Renal pelvis (tissue), 1 donor: ENCODE measurements at regions not wholly inside any gene's neighbourhood (a gene's known extent, or its start where the extent isn't known, plus 50 kb on each side); places are given as distances from the start of the nearest gene placed in this dataset.
A peak's percentile ranks its signal among the peaks of the same experiment; 100 is the strongest.

ENCODE experiments used
- DNase-seq: peaks from one replicate; pipeline ENCODE4 v3.0.0-alpha.2; 2013

DNA sequence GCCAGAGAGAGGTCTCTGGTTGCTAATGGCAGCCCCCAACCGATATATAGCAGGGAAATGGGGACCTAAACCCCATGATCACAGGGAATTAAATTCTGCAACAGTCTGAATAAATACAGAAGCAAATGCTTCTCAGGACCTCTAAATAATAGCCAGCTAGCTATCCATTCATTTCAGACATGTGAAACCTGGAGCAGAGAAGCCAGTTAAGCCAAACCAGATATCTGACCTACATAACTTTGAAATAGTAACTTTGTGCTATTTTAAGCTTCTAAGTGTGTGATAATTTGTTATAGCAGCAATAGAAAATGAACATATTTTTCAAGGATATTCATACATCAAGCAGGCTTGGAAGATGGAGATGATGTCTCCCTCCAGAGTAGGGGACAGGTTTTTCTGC is 1062.9 kb upstream of the CADM2 start:
- DNase-seq, result no peak

DNA sequence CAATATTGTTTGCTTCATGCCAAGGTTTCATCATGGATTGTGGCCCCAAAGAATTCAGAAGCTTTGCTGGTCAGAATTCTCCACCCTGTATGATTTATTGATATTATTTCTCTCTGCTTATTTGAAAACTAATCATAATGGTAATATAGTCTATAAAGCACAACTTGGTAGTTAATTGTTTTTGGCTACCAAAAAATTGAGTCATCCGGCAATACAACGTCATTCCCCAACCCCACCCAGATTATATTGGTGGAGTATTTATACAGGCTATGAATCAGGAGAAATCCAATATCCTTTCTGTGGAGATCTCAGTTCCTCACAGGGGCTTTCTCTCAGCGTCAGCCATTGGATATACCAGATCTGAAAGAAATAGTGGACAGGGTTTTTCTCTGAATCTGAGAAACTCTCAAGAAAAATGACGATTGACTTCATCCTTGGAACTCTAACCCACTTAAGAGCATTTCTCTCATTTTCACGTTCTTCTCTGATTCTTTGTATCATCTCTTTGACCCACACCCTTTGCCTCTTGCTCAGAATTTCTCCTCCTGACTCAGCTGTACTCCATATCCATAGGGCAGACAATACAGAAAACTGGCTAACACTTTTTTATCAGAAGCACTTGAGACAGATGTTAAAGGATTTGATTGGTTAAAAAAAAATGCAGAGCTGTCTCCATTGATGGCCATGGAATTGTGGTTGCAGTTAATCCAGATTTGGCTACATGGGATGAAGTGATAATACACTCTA is 1055.8 kb upstream of the CADM2 start:
- DNase-seq, result no peak

DNA sequence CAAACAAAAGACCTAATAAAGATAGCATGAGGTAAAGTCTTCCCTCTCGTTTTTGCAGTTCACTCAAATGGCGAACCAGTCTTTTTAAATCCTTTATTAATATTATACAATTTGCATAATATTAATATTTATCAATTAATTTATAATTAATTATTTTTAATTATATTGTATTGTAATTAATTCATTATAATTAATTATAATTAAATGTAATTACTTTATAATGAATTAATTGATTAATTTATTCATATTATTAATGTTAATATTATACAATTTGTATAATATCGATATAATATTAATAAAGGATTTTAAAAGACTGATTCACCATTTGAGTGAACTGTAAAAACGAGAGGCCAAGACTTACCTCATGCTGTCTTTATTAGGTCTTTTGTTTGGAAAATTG is 1045.4 kb upstream of the CADM2 start:
- DNase-seq, result no peak

DNA sequence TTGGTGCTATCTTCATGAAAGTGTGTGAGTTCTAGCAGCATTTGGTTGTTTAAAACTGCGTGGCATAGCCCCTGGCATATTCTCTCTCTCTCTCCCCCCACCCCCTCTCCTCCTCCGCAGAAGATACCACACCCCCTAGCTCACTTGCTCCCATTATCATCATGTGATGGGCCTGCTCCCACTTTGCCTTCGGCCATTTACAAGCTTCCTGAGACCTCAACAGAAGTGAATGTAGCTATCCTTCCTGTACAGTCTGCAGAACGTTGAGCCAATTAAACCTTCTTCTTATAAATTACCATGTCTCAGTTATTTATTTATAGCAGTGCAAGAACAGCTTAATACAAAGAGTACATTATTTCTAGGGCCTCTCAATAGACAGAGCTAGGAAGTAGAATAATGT is 1032.5 kb upstream of the CADM2 start:
- no peak for DNase-seq

DNA sequence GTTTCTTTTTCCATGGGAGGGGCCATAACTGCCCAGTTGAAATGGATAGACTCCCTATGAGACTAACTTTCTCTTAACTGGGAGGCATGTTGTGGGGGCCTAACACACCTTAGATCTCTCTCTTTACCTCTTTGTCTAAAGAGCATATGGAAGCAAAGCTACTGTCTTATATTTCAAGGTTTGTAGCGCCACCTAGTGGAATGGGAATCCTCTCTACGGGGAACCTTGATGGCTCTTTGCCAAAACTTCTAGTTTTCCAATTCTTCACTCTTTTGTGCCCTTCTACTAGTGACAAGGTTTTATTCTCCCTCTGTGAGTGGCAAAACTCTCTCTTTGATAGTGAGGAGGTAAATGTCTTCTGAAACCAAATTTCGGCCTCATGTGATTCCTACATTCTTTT is 1030.4 kb upstream of the CADM2 start:
- DNase-seq, result no peak

DNA sequence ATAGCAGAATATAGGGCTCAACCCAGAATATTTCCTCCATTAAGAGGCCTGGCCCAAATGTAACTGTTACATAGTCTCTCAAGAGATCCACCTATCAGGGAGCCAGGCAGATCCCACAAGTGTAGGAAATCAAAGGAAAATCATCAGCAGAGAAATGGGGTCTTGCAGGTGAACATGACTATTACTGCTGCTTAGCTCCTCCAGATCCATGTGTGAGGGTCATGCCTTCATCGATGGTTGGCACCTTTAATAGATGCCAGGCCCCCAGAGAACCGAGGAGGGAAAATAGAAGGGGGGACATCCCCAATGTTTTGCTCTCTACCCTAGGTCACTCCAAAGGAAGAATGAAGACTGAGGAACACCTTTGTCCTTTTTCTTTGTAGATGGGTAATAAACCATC is 1029.9 kb upstream of the CADM2 start:
- DNase-seq, result no peak

DNA sequence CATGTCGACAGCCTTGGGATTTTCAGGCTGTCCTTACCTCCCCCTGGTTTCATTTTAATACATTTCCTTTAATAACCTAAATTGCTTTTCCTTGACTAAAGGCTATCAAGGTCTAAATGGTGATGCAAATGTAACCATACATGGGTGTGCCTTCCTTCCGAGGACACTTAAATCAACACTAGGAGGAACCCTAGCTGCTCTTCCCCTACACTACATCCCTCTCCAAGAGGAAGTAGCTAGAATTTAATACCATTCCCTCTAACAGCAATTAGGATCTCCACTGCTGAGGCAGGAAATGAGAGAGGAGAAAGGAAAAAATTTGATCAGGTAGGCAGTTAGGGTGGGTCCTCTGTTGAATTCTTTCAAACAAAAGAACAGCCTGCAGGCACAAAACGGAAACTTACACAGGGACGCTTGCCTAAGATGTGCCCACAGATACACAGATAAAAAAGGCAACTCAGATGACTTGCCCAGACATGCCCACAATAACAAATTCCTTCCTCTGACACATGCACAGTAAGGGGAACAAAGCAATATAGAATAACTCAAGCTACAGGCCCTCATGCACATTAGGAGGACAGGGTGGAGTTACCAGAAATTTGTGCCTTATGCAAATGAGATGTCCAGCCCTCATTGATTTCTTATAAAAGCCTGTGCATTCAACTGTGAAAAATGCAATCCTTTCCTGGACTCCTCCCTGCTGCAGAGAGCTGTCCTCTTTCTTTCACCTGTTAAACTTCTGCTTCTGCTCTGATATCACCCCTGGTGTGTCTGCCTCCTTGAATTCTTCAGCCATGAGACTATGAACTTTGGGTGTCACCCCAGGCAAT is 1024.4 kb upstream of the CADM2 start:
- no peak for DNase-seq

DNA sequence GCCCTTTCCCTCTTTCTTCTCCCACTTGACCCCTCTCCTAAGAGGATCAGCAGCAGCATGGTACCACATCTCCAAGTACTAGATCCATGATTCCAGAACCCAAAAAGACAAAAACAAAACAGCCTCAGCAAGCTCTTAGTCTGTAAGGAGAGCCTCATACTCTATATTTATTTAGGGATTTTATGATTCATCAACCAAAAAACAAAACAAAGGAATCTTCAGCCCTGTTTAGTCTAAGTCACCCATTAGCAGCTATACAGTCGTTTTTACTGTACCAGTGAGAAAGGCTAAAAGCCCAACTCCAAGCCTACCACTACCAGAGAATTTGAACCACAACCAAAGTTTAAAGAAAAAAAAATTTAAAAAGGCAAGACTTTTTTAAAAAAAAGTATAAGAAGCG is 1020.3 kb upstream of the CADM2 start:
- DNase-seq, result no peak

DNA sequence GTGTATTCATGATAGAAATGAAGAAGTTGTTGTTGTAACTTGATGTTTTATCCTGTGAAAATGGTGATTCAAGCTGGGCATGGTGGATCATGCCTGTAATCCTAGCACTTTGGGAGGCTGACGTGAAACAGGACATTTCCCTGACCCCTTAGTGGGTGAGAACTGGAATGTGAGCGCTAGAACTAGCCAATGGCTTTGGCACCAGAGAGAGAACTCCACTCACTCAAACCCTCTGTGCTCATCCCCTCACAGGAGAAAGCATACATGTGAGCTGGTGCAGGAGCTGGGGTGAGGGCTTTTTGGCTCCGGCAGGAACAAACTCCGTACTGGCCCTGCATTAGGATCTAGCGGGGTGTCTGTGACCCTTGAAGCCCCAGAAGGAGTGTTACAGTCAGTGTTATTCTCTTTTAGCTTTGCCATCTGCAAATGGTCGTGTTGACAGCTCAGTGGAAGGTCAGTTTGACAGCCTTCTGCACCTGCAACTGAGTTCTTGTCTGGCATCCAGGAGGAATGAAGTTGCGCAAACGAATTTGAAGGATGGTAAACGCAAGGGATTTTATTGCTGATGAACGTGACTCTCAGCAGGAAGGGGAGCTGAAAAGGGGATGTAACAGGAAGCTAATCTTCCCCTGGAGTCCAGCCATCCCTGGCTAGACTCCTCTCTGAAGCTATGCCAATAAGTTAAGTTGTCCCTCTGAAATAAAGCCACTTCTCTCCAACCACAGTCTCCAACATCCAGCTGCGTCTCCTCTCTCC is 1016.6 kb upstream of the CADM2 start:
- no peak for DNase-seq

DNA sequence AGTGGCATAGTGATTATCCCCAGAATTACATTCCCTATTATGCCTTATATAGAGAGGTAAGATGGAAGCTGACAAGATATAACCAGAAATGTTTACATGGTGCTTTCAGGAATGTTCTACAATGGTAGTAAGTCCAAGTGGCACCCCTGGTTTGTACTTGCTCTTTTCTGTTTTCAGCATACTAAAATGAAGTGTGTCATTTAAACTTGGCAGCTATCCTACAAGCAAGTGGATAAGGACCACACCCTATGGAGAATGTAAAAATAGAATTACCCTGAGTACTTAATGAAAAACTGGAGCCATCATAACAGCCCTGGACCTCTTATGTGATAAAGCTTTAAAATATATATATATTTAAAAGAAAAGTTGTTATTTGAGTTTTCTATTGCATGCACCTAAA is 1012.7 kb upstream of the CADM2 start:
- DNase-seq, result no peak

DNA sequence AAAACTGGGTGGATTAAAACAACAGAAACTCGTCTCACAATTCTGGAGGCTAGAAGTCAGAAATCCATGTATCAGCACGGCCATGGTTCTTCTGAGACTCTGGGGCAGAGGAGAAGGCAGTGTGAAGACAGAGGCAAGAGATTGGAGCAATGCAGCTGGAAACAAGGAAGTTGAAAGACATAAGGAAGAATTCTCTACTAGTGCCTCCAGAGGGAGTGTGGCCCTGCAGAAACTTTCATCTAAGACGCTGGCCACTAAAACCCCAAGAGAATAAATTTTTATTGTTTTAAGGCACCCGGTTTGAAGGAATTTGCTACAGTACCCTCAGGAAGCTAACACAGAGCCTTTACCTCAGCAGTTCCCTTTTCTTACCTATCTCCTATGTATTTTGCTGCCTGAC is 1012.2 kb upstream of the CADM2 start:
- no peak for DNase-seq

DNA sequence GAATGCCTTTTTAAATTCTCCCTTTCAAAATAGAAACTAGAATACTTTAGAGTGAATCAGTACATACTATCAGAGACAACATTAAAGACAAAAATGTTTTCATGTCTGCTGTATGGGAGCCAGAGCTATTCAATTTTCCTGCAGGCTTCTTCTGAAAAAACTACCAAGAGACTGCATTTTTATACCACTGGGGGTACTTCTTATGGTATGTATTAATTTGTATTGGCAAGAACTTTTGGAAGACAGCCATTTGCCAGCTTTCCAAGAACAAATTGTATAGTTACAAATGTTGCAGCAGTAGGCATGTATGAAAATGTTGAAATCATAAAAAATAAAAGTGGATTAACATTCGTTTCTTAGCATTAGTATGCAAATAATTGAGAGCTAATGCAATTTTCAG is 1010.0 kb upstream of the CADM2 start:
- DNase-seq, result no peak

DNA sequence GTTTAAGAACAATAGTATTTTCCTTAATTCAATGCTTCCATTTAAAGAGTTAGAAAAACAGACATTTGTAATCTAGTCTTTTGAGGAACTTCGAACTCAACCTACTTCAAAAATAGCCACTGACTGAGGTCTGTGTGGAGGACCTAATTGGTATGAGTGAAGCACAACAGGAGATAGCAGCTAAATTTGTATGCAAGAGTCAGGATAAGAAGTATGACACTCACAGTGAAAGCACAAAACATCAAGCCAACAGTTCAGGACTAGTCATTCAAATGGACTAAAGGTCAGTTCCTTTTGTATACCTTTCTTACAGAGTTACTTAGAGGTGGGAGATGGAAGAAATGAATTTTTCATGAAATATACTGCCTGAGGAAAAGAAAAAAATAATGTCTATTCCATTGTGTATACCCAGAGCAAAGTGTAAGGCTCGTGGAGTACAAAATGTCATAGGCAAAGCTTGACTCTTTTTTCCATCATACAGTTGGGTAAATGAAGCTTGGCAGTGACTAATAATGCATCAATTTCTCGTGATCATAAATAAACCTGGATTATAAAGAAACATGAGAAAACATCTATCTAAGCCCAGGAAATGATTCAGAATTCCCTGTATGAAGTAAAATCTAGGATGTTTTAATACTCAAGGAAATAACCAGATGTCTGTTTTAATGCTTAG is 1005.2 kb upstream of the CADM2 start:
- DNase-seq, result no peak

DNA sequence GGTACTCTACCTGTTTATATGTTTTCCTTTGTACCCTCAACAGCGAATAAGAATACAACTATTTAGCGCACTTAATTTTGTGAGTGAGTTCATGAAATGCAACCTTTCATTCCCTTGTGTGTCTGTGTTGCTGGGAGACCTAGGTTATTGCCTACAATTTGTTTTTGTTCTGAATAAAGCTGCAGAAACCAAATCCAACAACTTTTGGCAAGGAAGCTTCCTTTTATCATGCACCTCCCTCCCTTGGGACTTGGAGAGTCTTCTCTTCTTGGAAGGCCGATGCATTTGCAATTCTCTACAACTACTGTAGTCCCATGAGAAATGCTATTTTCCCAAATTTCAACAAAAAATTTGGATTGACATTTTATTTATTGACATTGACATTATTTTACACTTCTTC is 1002.4 kb upstream of the CADM2 start:
- DNase-seq, result no peak

DNA sequence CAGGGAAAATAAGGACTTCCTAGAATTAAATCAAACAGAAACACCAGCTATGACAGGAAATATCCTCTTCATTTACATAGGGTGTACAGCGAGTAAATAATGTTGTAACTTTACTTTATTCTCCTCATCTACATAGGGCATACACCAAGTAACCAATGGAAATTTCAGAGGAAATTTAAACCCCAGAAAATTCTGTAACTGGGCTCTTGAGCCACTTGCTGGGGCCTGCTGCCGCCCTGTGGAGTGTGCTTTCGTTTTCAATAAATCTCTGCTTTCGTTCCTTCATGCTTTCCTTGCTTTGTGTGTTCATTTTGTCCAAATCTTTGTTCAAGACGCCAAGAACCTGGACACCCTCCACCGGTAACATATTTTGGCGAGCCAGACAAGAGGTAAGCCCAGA is 990.4 kb upstream of the CADM2 start:
- DNase-seq, result no peak

DNA sequence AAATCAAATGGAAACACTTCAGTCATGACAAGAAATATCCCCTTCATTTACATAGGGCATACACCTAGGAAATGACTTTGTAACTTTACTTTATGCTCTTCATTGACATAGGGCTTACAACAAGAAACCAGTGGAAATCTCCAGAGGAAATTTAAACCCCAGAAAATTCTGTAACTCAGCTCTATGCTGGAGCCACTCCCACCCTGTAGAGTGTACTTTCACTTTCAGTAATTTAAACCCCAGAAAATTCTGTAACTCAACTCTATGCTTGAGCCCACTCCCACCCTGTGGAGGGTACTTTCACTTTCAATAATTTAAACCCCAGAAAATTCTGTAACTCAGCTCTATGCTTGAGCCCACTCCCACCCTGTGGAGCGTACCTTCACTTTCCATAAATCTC is 987.1 kb upstream of the CADM2 start:
- DNase-seq, result no peak

DNA sequence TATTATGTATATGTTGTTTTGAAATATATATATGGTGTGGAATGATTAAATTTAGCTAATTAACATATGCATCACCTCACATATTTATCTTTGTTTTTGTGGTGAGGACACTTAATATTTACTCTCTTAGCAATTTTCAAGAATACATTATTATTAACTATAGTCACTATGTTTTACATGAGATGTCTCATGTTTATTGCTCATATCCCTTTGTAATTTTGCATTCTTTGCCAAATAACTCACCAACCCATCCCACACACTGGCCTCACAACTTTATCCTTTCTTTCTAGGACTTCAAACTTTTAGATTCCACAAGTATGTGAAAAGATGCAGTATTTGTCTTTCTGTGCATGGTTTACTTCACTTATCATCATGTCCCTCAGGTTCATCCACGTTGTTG is 950.2 kb upstream of the CADM2 start:
- no peak for DNase-seq

DNA sequence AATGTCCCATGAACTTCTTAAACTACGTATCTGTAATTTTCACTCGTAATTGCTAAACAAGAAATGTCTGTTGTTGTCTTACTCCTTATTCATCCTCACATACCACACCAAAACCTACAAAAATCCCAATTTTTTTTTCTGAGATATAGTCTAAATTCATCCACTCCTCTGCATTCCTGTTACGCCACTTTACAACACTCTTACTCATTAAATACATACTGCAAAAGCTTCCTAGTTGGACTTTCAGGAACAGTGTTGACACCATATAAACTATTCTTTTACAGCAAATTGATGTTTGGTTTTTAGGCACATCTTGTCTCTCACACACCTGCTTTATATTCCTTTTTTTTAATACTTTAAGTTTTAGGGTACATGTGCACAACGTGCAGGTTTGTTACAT is 934.9 kb upstream of the CADM2 start:
- no peak for DNase-seq

DNA sequence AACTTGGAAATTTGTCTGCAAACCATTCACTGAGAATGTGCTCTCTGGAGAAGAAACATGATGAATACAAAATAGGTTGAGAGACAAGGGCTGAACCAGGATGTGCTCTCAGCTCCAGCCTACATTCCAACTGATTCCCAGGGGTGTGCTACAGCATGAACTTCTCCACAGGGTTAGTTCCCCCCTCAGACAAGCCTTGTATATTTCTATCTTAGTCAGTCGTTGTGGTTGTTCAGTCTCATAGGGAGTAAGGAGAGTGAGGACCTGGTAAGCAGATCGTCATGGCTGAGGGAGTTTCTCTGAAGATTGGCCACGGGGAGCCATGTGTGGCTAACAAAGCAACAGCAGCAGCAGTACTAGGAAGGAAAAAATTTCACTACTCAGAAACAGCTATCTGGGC is 919.7 kb upstream of the CADM2 start:
- DNase-seq, result no peak

DNA sequence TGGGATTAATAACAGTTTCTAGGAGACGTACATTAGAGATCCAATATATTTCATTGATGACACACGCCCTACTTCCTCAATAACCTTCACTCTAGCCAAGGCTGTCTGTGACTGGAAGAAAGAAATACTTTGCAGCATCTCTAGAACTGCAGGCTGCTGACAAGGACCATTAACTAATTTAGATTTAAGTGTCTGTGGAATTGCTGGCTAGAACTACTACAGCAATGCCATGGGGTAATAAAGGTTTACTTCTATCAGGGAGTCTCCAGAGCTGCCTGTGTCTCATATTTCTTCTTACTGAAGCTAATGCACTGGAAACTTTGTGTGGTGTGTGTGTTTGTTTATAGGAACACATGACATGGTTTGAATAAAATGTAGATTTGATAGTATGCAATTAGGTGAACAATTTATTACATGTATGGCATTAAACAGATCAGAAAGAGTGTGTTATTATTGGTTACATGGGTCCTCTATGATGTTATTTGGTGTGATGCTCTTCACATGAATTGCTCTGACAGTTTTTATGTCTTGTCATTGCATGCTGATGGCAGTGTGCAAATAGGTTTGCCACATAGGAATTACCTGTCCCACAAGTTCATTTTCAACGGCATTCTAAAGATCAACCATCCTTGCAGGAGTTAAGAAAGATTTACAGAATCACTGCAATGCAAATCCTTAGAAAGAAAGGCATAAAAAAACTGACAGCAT is 916.2 kb upstream of the CADM2 start:
- peak; percentile 45 for DNase-seq

DNA sequence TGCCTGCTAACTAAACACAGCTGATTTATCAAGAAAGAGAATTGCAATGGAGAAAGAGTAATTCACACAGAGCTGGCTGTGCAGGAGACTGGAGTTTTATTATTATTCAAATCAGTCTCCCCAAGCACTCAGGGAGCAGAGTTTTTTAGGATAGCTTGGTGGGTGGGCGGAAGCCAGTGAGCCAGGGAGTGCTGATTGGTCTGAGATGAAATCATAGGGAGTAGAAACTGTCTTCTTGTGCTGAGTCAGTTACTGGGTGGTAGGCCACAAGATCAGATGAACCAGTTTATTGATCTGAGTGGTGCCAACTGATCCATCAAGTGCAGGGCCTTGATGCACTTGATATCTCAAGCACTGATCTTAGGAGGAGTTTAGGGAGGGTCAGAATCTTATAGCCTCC is 891.9 kb upstream of the CADM2 start:
- DNase-seq, result no peak

DNA sequence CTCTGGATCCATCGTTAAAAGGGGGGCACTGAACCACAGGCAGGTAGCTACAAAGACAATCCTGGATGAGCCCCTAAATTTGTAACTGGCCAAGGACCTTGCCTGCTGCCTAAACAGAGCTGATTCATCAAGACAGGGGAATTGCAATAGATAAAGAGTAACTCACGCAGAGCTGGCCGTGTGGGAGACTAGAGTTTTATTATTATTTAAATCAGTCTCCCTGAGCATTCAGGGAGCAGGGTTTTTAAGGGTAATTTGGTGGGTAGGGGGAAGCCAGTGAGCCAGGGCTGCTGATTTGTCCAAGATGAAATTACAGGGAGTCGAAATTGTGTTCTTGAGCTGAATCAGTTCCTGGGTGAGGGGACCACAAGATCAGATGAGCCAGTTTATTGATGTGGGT is 885.1 kb upstream of the CADM2 start:
- no peak for DNase-seq
